Fibroblast of lung (primary cell): ENCODE measurements at regions not wholly inside any gene's neighbourhood (a gene's known extent, or its start where the extent isn't known, plus 50 kb on each side); places are given as distances from the start of the nearest gene placed in this dataset.

Experiments
- DNase-seq, 2 donors: peaks; one replicate each; pipeline versions ENCODE4 v3.0.0 to v3.0.0-alpha.2; 2010; ENCODE audit warnings: low read depth in 2 of 2
- H2AFZ ChIP-seq: 2 replicates; pipeline ENCODE4 v1.5.1; 2012; ENCODE audit warnings: low read length, control low read depth, inconsistent platforms
- H3K27ac ChIP-seq: 2 replicates; pipeline ENCODE4 v1.5.1; 2011; ENCODE audit warnings: low read length, control low read depth; ENCODE audit not compliant: insufficient read depth
- H3K27me3 ChIP-seq: 2 replicates; pipeline ENCODE4 v1.5.1; 2011; ENCODE audit warnings: mild to moderate bottlenecking, low read length; ENCODE audit not compliant: control insufficient read depth, insufficient read depth
- H3K36me3 ChIP-seq: 2 replicates; pipeline ENCODE4 v1.5.1; 2011; ENCODE audit warnings: low read length; ENCODE audit not compliant: control insufficient read depth, insufficient read depth
- H3K4me1 ChIP-seq: 2 replicates; pipeline ENCODE4 v1.5.1; 2011; ENCODE audit warnings: low read length; ENCODE audit not compliant: control insufficient read depth, insufficient read depth; ENCODE audit errors: extremely low read depth
- H3K4me2 ChIP-seq: 2 replicates; pipeline ENCODE4 v1.5.1; 2011; ENCODE audit warnings: low read length, control low read depth; ENCODE audit not compliant: insufficient read depth; ENCODE audit errors: extremely low read depth
- H3K4me3 ChIP-seq, 4 experiments: fragments of 200-600 bp in 1 of 4; sonication (generic) in 1 of 4; replicated peaks in 1 of 4; 2 replicates each; pipeline ENCODE4 v1.5.1; 2011 to 2016; ENCODE audit warnings: low read length in 4 of 4, low read depth in 3 of 4, mild to moderate bottlenecking in 3 of 4, control low read depth in 2 of 4, inconsistent platforms in 1 of 4, mixed read lengths in 1 of 4; ENCODE audit not compliant: insufficient read depth in 1 of 4; ENCODE audit errors: control extremely low read depth in 1 of 4
- H3K79me2 ChIP-seq: 2 replicates; pipeline ENCODE4 v1.5.1; 2012; ENCODE audit warnings: mild to moderate bottlenecking, low read length, inconsistent platforms; ENCODE audit not compliant: control insufficient read depth, insufficient read depth
- H3K9ac ChIP-seq: 2 replicates; pipeline ENCODE4 v1.5.1; 2011; ENCODE audit warnings: mild to moderate bottlenecking, low read length, control low read depth; ENCODE audit not compliant: insufficient read depth
- H3K9me3 ChIP-seq: 2 replicates; pipeline ENCODE4 v1.5.1; 2012; ENCODE audit warnings: low read depth, low read length; ENCODE audit not compliant: control insufficient read depth, insufficient read depth
- H4K20me1 ChIP-seq: 2 replicates; pipeline ENCODE4 v1.5.1; 2011; ENCODE audit warnings: low read length; ENCODE audit not compliant: control insufficient read depth, insufficient read depth; ENCODE audit errors: extremely low read depth
- CTCF ChIP-seq, 2 donors: IDR thresholded peaks in 1 of 2; conservative IDR thresholded peaks in 1 of 2; 1 replicate in 1 of 2; 2 replicates in 1 of 2; pipeline ENCODE4 v1.5.1; 2011 to 2012; ENCODE audit warnings: low read length in 2 of 2, control low read depth in 1 of 2, inconsistent platforms in 1 of 2, low read depth in 1 of 2, mild to moderate bottlenecking in 1 of 2
- EZH2 ChIP-seq: IDR thresholded peaks from 2 replicates; pipeline ENCODE4 v1.5.1; 2012; ENCODE audit warnings: low read length, control low read depth, mild to moderate bottlenecking; ENCODE audit errors: missing control alignments

GRCh38 chr6:103119056-103119455 is 1725.5 kb downstream of the GRIK2 start:
- no peak for TF ChIP-seq CTCF (conservative IDR thresholded peaks at IDR 0.05 in 1 of 2, IDR thresholded peaks at IDR 0.05 in 1 of 2; ENCODE audit: low read depth in 1 of 2, low read length in 2 of 2)
- TF ChIP-seq EZH2 = no peak
- Histone ChIP-seq H3K27me3 (no peaks in the 10 kb centered on the region), H3K4me1 (no peaks in the 10 kb centered on the region), H3K9ac (no peak overlapping the region), H3K79me2 (no peaks in the 10 kb centered on the region), H2AFZ (no peak overlapping the region), H3K27ac (no peak overlapping the region), H3K9me3 (no peaks in the 10 kb centered on the region), H4K20me1 (no peaks in the 10 kb centered on the region), H3K36me3 (no peaks in the 10 kb centered on the region), H3K4me3 (no peak overlapping the region), H3K4me2 (no peak overlapping the region)
- DNase-seq = no peak

DNA sequence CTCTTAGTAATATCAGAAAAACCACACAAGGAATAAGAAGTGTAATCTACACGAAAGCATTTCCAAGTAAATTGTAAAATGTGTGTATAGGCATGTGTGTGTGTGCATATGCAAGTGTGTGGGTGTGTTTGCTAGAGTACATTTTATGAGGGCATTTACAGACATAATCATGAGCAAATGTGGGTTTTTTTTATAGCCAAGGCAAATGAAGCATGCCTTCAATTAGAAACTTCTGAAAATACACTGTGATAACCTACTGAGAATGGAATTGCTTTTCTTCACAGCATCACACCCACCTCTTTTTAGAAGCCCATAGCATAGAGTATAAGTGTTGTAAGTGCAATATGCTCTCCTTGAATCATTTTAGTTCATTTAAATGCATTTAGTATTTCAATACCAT is 1721.1 kb downstream of the GRIK2 start:
- no peak overlapping the region for H3K4me2 ChIP-seq
- H3K9ac ChIP-seq = no peak overlapping the region
- no peaks in the 10 kb centered on the region for H3K79me2 ChIP-seq
- TF ChIP-seq EZH2 (no peak), CTCF (conservative IDR thresholded peaks at IDR 0.05 in 1 of 2, IDR thresholded peaks at IDR 0.05 in 1 of 2; ENCODE audit: low read depth in 1 of 2, low read length in 2 of 2) (no peak)
- no peaks in the 10 kb centered on the region for H3K4me1 ChIP-seq
- no peak for DNase-seq
- H3K36me3 ChIP-seq = no peaks in the 10 kb centered on the region
- H3K27ac ChIP-seq = no peak overlapping the region
- no peaks in the 10 kb centered on the region for H3K9me3 ChIP-seq
- H3K4me3 ChIP-seq = no peak overlapping the region
- no peaks in the 10 kb centered on the region for H3K27me3 ChIP-seq
- no peak overlapping the region for H2AFZ ChIP-seq
- H4K20me1 ChIP-seq = no peaks in the 10 kb centered on the region

DNA sequence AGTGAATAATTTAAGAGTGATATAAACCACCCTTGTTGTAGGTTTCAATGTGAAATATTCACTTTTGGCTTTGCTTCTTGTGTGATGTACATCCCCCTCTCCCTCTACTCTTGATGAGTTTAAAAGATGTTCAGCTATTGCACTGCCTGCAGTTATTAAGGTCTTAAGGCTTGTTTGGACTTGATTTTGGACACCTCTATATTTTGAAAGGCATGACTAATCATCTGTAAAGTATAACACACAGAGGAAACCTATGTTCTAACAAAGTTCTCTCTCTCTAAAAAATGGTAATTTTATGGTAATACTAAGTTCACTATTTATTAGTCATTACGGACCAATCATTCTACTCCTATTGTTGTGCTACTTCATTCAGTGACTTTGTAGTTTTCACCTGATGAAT is 1719.9 kb downstream of the GRIK2 start:
- Histone ChIP-seq H2AFZ (no peak overlapping the region), H3K4me3 (no peak overlapping the region), H3K27me3 (no peaks in the 10 kb centered on the region), H3K27ac (no peak overlapping the region), H3K9ac (no peak overlapping the region), H3K9me3 (no peaks in the 10 kb centered on the region), H4K20me1 (no peaks in the 10 kb centered on the region), H3K4me1 (no peaks in the 10 kb centered on the region), H3K36me3 (no peaks in the 10 kb centered on the region), H3K4me2 (no peak overlapping the region), H3K79me2 (no peaks in the 10 kb centered on the region)
- TF ChIP-seq EZH2 (no peak), CTCF (conservative IDR thresholded peaks at IDR 0.05 in 1 of 2, IDR thresholded peaks at IDR 0.05 in 1 of 2; ENCODE audit: low read depth in 1 of 2, low read length in 2 of 2) (no peak)
- no peak for DNase-seq
